GM12878 (cell line): ENCODE measurements at regions not wholly inside any gene's neighbourhood (a gene's known extent, or its start where the extent isn't known, plus 50 kb on each side); places are given as distances from the start of the nearest gene placed in this dataset.

Experiments
- ATAC-seq: fragments of 200-7000 bp; cut with Tn5 transposase; 3 replicates; pipeline ENCODE4 v1.9.1; 2020; ENCODE audit warnings: mild to moderate bottlenecking, moderate library complexity
- BruUV-seq: library from RNA; stranded (reverse); fragments of 400-500 nt; replicated peaks from 2 replicates; lab custom pipeline; 2021; lab: Mats Ljungman, UMichigan
- CTCF ChIA-PET: fragments of 300-600 bp; sonication (Branson Sonifier 250); formaldehyde crosslinking; extraction: SDS; loops from one replicate; lab custom pipeline; 2021; ENCODE audit warnings: inconsistent platforms; lab: Yijun Ruan, JAX
- POLR2A ChIA-PET: fragments of 350-600 bp; formaldehyde crosslinking; extraction: SDS; loops from one replicate; lab custom pipeline; 2021; ENCODE audit warnings: inconsistent platforms; lab: Charles Lee
- RAD21 ChIA-PET: fragments of 300-600 bp; sonication (Branson Sonifier 250); formaldehyde crosslinking; loops from one replicate; lab custom pipeline; 2023; ENCODE audit warnings: antibody characterized with exemption; ENCODE audit not compliant: unreplicated experiment; lab: Charles Lee
- SMC1A ChIA-PET: fragments of 300-600 bp; sonication (Branson Sonifier 250); formaldehyde crosslinking; loops from one replicate; lab custom pipeline; 2023; ENCODE audit not compliant: unreplicated experiment, uncharacterized antibody; lab: Charles Lee
- DNase-seq: peaks from one replicate; pipeline ENCODE4 v3.0.0-alpha.2; 2011; ENCODE audit warnings: low read depth, low spot score
- FAIRE-seq: peaks from 3 replicates; lab custom pipeline; 2011; peaks lifted over from hg19 to GRCh38; lab: Jason Lieb, UNC
- H2AFZ ChIP-seq: 2 replicates; pipeline ENCODE4 v1.6.0; 2011; ENCODE audit warnings: low read depth, low read length, control low read depth; ENCODE audit not compliant: control insufficient read depth
- H3K27ac ChIP-seq: 2 replicates; pipeline ENCODE4 v1.5.1; 2011; ENCODE audit warnings: control low read depth; ENCODE audit not compliant: control insufficient read depth, insufficient read depth
- H3K27me3 ChIP-seq, 2 experiments: replicated peaks in 1 of 2; 2 replicates each; pipeline versions ENCODE4 v1.6.0 to v1.6.1; 2011; ENCODE audit warnings: low read length in 1 of 2; ENCODE audit not compliant: control insufficient read depth in 2 of 2, insufficient read depth in 2 of 2
- H3K36me3 ChIP-seq, 2 experiments: 2 replicates each; pipeline ENCODE4 v1.5.1; 2011; ENCODE audit warnings: low read length in 1 of 2; ENCODE audit not compliant: control insufficient read depth in 2 of 2, insufficient read depth in 2 of 2
- H3K4me1 ChIP-seq: 2 replicates; pipeline ENCODE4 v1.6.1; 2011; ENCODE audit warnings: mild to moderate bottlenecking, low read length, moderate library complexity, mixed read lengths; ENCODE audit not compliant: control insufficient read depth, insufficient read depth
- H3K4me2 ChIP-seq: 2 replicates; pipeline ENCODE4 v1.6.0; 2011; ENCODE audit warnings: control low read depth; ENCODE audit not compliant: control insufficient read depth, insufficient read depth
- H3K4me3 ChIP-seq: fragments of 200-600 bp; sonication (generic); 2 replicates; pipeline ENCODE4 v1.5.1; 2016
- H3K79me2 ChIP-seq: 2 replicates; pipeline ENCODE4 v1.6.0; 2011; ENCODE audit warnings: low read length; ENCODE audit not compliant: control insufficient read depth, insufficient read depth
- H3K9ac ChIP-seq: 2 replicates; pipeline ENCODE4 v1.8.0; 2011; ENCODE audit warnings: low read length, control low read depth, mixed read lengths; ENCODE audit not compliant: control insufficient read depth, insufficient read depth
- H3K9me3 ChIP-seq: replicated peaks from 3 replicates; pipeline ENCODE4 v1.5.1; 2011; ENCODE audit warnings: mild to moderate bottlenecking, low read length; ENCODE audit not compliant: control insufficient read depth, insufficient read depth
- H4K20me1 ChIP-seq: 2 replicates; pipeline ENCODE4 v1.6.0; 2011; ENCODE audit not compliant: control insufficient read depth, insufficient read depth
- GABPA ChIP-seq: IDR thresholded peaks from 2 replicates; pipeline ENCODE4 v1.6.1; 2014; ENCODE audit warnings: antibody characterized with exemption, low read depth, mild to moderate bottlenecking, inconsistent platforms
- NR2C1 ChIP-seq: fragments of 450-650 bp; IDR thresholded peaks from 2 replicates; pipeline ENCODE4 v1.6.1; 2017; ENCODE audit warnings: antibody characterized with exemption, mild to moderate bottlenecking, moderate library complexity
- NRF1 ChIP-seq: conservative IDR thresholded peaks from 2 replicates; pipeline ENCODE4 v1.6.1; 2011; ENCODE audit warnings: mild to moderate bottlenecking, low read depth, low read length, improper control_type of control experiment
- RB1 ChIP-seq: fragments of 450-650 bp; formaldehyde crosslinking; IDR thresholded peaks from 2 replicates; pipeline ENCODE4 v1.6.1; 2017; ENCODE audit warnings: mild to moderate bottlenecking, borderline replicate concordance
- RFX5 ChIP-seq: IDR thresholded peaks from 2 replicates; pipeline ENCODE4 v1.6.1; 2011; ENCODE audit warnings: low read depth, low read length, improper control_type of control experiment
- ZNF592 ChIP-seq: fragments of 450-650 bp; IDR thresholded peaks from 2 replicates; pipeline ENCODE4 v1.6.1; 2017; ENCODE audit warnings: mild to moderate bottlenecking, moderate library complexity
- whole genome bisulfite sequencing: methylation state at CpG from one replicate; pipeline ENCODE4 v1.1.6; 2016; ENCODE audit warnings: low lambda C conversion rate; ENCODE audit not compliant: insufficient replicate concordance, insufficient coverage; ENCODE audit errors: missing lambda C conversion rate; 5-methylcytosine and 5-hydroxymethylcytosine counted together
- in situ Hi-C: fragments of 300-500 bp; cut with MboI; formaldehyde crosslinking; loops from 9 replicates; pipeline ENCODE4 v1.14.3; 2018; ENCODE audit warnings: mixed read lengths
- intact Hi-C: fragments of 100-400 bp; cut with micrococcal nuclease; formaldehyde crosslinking; loops from one replicate; pipeline ENCODE4 v1.14.2; 2022; ENCODE audit not compliant: unreplicated experiment
- TF ChIP-seq, protein P1 (sequence below): fragments of 450-650 bp; IDR thresholded peaks from 2 replicates; pipeline ENCODE4 v1.6.1; 2016; ENCODE audit warnings: mild to moderate bottlenecking
- TF ChIP-seq, protein P2 (sequence below): fragments of 450-650 bp; IDR thresholded peaks from 2 replicates; pipeline ENCODE4 v1.6.1; 2017; ENCODE audit warnings: mild to moderate bottlenecking, moderate library complexity
- TF ChIP-seq, protein P3 (sequence below): fragments of 450-650 bp; conservative IDR thresholded peaks from 2 replicates; pipeline ENCODE4 v1.6.1; 2017; ENCODE audit warnings: mild to moderate bottlenecking, moderate library complexity

DNA sequence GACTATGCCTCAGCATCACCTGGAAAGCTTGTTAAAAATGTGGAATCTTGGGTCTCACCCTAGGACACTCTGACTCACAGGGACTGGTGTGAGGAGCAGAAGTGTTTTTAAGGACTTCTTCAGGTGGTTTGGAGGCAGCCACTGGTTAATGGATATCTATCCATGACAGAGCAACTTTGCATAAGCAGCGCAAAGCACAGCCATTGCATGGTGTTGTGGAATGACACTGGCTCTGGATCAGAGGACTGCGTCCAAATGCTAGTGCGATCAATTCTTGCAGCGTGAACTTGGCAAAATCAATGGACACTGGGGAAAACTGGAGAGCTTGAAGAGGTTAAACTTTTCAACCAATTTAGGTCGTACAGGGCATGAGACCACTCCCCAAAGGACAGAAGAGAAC is 116.8 kb upstream of the FAM78B start (continued):
- TF ChIP-seq ZNF592 = no peak
- TF ChIP-seq RFX5 = no peak

GRCh38 chr1:166289309-166290050 is 122.7 kb upstream of the FAM78B start:
- ChIA-PET POLR2A (no interaction called here), RAD21 (no interaction called here), SMC1A (interaction anchor here (0.5 to 1.5 kb wide), 4 partner anchors 11 to 341 kb away, joined by 3 to 4 read pairs (median 4); no protein-coding TSS in a partner anchor), CTCF (interaction anchor here (1.2 to 1.3 kb wide), 2 partner anchors 13 to 364 kb away, joined by 3 to 5 read pairs; no protein-coding TSS in a partner anchor)
- no peaks in the 10 kb centered on the region for H3K9me3 ChIP-seq
- in situ Hi-C loops (no loop called here), intact Hi-C loops (no loop called here)
- no peak overlapping the region for H3K4me2 ChIP-seq
- 15% methylated on average over 4 of the region's 4 CpGs for WGBS
- H3K79me2 ChIP-seq = no peaks in the 10 kb centered on the region
- BruUV-seq = no TSS peak
- no peak overlapping the region for H2AFZ ChIP-seq
- H3K4me1 ChIP-seq = no peaks in the 10 kb centered on the region
- no peak overlapping the region for H3K27ac ChIP-seq
- no peaks in the 10 kb centered on the region for H3K36me3 ChIP-seq
- no peaks in the 10 kb centered on the region for H3K27me3 ChIP-seq
- H3K4me3 ChIP-seq = no peak overlapping the region
- DNase-seq (no peak), ATAC-seq (no peak), FAIRE-seq (no peak)
- no peaks in the 10 kb centered on the region for H4K20me1 ChIP-seq
- H3K9ac ChIP-seq = no peak overlapping the region
- TF ChIP-seq, protein P1, sequence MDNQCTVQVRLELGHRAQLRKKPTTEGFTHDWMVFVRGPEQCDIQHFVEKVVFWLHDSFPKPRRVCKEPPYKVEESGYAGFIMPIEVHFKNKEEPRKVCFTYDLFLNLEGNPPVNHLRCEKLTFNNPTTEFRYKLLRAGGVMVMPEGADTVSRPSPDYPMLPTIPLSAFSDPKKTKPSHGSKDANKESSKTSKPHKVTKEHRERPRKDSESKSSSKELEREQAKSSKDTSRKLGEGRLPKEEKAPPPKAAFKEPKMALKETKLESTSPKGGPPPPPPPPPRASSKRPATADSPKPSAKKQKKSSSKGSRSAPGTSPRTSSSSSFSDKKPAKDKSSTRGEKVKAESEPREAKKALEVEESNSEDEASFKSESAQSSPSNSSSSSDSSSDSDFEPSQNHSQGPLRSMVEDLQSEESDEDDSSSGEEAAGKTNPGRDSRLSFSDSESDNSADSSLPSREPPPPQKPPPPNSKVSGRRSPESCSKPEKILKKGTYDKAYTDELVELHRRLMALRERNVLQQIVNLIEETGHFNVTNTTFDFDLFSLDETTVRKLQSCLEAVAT = no peak
- no peak for TF ChIP-seq NRF1
- no peak for TF ChIP-seq NR2C1
- TF ChIP-seq, protein P2, sequence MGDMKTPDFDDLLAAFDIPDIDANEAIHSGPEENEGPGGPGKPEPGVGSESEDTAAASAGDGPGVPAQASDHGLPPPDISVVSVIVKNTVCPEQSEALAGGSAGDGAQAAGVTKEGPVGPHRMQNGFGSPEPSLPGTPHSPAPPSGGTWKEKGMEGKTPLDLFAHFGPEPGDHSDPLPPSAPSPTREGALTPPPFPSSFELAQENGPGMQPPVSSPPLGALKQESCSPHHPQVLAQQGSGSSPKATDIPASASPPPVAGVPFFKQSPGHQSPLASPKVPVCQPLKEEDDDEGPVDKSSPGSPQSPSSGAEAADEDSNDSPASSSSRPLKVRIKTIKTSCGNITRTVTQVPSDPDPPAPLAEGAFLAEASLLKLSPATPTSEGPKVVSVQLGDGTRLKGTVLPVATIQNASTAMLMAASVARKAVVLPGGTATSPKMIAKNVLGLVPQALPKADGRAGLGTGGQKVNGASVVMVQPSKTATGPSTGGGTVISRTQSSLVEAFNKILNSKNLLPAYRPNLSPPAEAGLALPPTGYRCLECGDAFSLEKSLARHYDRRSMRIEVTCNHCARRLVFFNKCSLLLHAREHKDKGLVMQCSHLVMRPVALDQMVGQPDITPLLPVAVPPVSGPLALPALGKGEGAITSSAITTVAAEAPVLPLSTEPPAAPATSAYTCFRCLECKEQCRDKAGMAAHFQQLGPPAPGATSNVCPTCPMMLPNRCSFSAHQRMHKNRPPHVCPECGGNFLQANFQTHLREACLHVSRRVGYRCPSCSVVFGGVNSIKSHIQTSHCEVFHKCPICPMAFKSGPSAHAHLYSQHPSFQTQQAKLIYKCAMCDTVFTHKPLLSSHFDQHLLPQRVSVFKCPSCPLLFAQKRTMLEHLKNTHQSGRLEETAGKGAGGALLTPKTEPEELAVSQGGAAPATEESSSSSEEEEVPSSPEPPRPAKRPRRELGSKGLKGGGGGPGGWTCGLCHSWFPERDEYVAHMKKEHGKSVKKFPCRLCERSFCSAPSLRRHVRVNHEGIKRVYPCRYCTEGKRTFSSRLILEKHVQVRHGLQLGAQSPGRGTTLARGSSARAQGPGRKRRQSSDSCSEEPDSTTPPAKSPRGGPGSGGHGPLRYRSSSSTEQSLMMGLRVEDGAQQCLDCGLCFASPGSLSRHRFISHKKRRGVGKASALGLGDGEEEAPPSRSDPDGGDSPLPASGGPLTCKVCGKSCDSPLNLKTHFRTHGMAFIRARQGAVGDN = no peak
- TF ChIP-seq GABPA = no peak
- no peak for TF ChIP-seq RB1
- TF ChIP-seq, protein P3, sequence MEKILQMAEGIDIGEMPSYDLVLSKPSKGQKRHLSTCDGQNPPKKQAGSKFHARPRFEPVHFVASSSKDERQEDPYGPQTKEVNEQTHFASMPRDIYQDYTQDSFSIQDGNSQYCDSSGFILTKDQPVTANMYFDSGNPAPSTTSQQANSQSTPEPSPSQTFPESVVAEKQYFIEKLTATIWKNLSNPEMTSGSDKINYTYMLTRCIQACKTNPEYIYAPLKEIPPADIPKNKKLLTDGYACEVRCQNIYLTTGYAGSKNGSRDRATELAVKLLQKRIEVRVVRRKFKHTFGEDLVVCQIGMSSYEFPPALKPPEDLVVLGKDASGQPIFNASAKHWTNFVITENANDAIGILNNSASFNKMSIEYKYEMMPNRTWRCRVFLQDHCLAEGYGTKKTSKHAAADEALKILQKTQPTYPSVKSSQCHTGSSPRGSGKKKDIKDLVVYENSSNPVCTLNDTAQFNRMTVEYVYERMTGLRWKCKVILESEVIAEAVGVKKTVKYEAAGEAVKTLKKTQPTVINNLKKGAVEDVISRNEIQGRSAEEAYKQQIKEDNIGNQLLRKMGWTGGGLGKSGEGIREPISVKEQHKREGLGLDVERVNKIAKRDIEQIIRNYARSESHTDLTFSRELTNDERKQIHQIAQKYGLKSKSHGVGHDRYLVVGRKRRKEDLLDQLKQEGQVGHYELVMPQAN = no peak
